NK-92 treated with Interleukin-12 subunit alpha and Interleukin-12 subunit beta, amount 100 ng/mL, for 24 hours (cell line): ENCODE measurements at regions not wholly inside any gene's neighbourhood (a gene's known extent, or its start where the extent isn't known, plus 50 kb on each side); places are given as distances from the start of the nearest gene placed in this dataset.

ENCODE experiments used
- DNase-seq: peaks from one replicate; lab custom pipeline; 2025; lab: John Stamatoyannopoulos, UW

DNA sequence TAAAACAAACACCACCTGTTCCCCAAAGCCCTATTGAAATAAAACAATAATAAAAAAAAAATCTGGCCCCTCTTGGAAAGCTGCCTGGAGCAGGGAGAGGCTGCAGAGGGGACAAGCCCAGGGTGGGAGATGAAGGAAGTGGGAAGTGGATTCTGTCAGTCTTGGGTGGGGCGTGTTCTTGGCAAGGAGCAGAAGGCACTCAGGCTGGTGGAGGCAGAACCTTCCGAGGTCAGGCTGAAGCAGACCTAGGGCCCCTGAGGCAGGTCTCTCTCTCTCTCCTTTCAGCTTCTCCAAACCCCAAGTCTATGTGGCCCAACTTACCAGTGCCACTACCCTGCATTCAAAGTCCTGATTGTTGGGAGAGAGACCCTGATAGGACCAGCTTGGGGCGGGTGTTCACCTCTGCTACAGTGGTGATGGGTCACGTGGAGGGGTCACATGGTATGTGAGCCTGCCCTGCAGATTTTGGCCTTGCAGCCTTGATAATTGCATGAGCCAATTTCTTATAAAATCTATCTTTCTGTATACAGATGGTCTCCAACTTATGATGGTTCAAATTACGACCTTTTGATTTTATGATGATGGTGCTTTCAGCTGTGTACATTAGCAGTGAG, 145.4 kb upstream of the C1orf174 start:
- no peak for DNase-seq

DNA sequence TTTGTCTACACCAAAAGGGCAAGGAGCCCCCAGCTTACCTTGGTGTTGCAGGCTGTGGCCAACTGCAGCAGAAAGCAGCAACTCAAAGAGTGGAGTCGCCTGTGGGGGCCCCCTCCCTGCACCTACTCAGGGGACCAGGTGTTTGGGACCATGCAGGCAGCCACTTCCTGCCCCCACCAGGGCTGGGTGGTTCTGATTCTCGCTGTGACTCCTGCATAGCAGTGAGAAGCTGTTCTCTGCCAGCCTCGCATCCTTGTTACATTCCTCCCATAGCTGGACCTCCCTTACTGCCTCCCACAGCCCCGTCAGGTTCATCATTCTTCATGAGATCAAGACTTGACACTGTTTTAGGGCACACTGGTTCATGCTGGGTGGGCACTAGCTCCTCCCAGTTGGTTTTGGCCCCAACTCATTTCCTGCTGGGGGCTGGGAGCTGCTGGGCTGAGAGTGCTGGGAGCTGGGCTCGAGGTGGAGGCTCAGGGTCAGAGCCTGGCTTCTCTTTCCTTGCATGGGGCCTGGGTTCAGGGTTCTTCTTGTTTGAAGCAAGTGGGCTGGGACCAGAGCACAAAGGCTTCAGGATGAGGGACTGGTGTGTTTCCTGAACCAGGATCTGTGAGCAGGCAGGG, 146.9 kb upstream of the C1orf174 start:
- DNase-seq: peak; percentile 37

DNA sequence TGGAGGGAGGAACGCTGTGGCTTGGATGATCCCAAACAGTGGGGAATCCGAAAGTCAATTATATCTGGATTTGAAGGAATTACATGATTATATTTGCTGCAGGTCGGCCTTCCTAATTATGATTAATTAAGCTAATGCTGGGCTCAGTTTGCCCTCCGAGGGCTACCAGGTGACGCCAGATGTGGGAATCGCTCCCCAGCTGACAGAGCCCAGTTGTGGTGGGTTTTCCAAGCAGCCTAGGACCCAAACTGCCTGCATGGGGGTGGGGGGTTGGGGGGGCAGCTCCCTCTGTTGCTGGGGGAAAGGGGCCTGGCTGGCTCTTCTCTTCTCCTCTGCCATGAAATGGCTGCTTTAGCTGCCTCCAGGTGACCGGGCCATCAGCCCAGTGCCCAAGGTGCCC, 147.6 kb upstream of the C1orf174 start:
- no peak for DNase-seq

DNA sequence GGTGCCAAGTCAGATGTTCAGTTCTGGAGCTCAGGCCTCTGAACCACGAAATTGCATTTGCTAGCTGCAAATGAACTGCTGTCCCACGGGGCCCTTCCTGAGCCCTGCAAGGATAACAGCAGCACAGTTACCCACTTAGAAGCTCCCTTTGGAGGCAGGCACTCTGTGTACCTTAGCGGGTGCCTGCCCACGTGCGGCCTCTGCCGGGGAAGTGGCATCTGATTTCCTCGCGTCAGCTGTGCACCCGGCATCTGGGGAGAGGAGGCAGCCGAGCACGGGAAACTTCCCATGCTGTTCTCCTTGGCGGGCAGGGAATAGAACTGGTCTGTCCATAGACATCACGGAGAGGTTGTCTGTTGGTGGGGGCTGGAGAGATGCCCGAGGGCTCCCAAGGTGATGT, 148.0 kb upstream of the C1orf174 start:
- no peak for DNase-seq

DNA sequence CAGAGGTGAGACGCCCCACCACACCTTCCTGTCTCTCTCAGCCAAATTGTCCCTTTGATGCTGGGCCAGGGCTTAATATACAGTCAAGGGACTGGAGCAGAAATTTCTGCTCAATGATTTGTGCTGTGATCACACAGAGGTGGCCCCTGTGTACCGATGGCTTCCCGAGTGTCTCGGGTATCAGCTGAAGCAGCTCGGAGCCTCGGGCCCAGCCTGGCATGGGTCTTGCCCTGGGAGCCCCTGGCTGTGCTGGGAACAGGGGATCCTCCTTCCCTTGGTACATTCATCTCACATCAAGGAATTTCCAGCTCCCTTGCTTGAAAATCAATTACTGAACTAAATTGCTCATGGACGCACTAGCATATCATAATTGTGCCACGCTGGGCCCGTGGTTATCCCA, 148.8 kb upstream of the C1orf174 start:
- DNase-seq: no peak

DNA sequence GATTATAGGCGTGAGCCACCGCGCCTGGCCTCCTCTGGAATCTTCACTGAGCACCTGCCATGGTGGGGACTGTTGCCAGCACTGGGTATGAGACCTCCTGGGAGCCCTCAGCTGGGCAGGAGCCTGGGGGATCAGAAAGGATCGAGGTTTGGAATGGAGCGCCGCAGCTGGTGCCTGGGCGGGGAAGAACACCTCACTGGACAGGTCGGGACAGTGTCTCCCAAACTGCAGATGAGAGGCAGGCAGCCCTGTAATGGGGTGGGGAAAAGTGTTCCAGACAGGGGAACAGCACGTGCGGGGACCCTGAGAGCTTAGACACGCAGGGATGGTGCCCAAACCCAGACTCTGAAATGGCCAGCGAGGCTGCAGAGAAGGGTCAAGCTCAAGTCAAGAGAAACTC, 150.9 kb upstream of the C1orf174 start:
- no peak for DNase-seq

DNA sequence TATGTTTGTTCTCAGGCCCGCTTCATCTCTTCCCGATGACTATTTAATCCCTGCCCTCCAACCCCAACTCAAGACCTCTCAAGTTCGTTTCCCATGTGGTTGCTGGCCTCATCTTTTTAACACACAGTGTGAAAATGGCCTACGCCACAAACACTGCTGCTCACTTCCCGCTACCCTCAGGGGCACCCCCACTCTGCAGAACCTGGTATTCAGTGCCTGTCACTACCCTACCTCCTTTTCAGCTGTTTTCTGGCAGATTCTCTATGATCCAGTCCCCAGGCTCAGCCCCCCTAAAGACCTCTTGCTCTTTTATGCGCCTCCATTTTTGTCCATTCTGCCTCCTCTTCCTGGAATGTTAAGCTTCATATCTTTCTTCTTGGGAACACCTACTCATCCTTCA, 152.6 kb upstream of the C1orf174 start:
- DNase-seq: peak; percentile 28

DNA sequence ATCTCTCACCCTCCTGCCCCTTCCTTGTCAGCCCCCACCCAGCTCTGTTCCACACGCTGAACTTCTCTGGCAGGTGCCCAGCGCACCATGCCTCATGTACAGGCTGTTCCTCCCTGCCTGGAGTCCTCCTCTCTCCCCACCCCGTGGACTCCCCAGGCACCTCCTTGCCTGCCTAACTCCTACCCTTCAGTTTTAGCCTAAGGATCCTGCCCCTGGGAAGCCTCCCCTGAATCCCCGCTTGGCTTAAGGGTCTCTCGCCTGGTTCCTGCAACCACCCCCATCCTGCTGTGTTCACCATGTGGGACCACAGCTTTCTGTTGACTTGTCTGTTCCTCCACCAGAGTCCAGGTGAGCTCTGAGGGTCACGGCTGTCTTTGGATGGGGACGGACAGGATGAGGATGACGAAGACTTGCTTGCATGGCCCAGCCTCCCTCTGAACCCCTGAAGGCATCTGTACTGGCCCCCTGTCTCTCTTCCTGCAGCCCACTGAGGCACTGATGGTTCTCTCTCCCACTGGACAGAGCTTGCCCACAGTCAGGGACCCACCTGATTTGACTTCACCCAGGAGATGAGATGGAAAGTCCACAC, 153.2 kb upstream of the C1orf174 start:
- DNase-seq: no peak

DNA sequence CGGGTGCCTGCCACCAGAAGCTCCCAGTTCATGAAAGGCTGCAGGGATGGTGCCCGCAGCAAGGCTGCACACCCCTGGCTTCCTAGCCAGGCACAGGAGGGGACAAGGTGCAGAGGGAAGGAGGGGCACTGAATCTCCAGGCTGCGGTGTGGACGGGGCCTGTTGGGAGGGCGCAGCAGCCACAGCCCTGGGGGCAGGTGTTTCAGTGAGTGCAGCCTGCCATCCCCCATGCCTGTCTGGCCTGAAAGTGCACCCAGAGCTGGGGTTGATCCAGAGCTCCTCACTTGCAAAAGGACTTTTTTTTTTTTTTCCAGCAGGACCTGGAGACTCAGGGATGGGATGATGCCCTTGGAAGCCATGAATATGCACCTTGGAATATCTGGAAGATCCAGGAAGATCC, 153.7 kb upstream of the C1orf174 start:
- DNase-seq: no peak

DNA sequence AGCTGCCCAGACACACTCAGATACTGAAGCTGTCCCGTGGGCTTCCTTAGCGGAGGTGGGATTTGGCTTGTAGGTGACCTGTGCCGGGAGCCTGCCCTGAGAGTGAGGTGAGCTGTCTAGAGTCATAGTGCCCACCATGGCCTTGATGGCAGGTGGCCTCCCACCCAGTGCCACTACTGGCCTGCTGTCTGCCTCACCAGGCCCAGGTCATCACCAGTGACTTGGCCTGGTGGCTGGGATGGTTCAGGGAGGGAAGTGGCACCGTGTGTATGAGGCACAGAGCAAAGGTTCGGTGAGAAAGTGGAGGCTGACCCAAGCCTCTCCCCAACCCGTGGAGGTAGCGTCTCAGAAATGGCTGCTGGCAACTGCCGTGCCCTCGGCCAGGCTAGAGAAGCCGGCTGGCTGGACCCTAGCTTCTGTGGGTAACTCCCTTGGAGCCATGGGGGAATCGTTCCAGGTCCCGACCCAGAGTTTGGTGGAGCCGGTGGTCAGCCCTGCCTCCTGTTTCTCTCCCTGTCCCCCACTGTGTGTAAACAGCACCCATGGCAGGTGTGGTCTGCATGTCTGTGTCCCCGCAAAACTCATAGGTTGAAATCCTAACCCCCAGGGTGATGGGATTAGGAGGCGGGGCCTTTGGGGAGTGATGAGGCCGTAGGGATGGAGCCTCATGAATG, 155.4 kb upstream of the C1orf174 start:
- no peak for DNase-seq

DNA sequence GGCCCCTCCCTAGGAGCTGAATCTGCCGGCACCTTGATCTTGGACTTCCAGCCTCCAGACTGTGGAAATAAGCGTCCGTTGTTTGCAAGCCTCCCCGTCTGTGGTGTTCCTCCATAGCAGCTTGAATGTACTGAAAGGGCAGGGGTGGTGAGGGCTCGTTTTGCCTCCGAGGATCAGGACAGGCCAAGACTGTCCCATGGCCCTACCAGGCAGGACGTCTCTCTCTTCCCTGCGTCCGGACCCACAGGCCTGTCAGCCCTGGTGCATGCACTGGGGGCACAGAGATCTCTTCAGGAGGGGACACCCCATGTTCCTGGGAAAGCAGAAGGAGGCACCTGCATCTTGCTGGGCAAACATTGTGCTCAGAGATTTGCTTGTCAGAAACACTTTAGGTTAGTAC, 156.3 kb upstream of the C1orf174 start:
- no peak for DNase-seq

DNA sequence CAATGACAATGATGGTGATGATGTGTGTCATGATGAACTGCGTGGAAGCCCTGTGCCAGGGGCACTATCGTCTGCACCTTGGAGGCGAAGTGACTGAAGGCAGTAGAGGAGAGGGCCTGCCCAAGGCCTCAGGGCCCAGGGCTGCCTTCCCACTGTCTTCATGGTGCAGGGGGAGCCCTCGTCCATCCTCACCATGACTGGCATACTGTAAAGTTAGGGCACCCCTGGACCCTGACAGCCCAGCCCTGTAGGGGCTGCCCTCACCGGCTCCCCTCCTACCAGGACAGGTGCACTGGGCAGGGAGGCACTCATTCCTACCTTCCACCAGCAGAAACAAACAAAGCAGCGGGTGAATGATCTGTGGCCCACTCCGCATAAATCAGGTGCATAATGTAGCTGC, 156.9 kb upstream of the C1orf174 start:
- DNase-seq: no peak

DNA sequence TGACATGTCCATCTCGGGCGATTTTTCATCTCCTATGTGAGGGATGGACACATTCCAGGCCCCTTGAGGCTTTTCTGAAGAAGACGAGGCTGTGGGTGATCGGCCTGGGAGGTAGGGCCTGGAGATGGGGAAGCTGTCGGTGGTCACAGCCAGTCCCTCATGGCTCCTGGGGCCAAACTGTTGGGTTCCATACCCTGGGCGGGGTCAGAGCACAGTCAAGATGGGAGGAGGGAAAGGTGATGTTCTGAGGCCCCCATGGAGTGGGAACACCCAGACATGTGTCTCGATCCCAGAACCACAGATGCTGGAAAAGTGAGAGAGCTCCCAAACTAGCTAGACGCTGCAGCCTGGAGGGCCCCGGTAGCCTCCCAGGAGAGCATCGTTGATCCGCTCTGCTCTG, 157.5 kb upstream of the C1orf174 start:
- DNase-seq: no peak

DNA sequence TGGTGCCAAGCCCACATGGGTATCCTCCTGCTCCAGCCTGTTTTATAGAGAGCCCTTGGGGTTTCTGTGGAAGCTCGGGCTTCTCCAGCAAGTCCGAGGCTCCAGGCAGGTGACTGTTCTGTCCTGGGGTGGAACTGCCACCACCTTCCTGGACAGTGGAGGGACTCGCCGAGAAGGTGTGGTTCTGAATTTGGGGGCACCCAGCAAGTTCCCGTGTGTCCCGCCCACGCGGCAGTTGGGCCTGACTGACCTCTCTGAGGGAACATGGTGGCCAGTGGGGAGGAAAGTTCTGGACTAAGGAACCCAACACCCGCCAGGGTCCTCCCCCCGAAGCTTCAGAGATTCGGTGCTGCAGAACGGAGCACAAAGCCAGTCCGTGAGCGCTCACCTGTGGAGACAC, 158.1 kb upstream of the C1orf174 start:
- no peak for DNase-seq

DNA sequence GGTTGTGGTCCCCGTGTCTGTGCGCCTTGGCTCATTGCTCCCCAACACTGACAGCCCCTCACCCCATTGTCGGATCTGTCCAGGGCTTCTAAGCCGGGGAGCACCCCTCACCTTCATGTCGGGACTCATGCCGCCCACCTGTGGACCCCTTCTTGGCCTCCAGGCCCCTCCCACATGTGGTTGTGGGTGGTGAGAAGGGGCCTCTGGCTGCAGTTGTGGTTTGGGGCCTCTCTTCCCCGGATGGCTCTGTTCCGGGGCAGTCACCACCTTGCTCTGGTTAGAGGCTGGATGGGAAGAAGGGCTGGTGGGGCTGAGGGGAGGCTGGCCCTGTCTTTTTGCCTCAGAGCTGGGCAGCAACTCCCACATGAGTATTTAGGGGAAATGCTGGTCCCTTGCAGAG, 158.6 kb upstream of the C1orf174 start:
- no peak for DNase-seq

DNA sequence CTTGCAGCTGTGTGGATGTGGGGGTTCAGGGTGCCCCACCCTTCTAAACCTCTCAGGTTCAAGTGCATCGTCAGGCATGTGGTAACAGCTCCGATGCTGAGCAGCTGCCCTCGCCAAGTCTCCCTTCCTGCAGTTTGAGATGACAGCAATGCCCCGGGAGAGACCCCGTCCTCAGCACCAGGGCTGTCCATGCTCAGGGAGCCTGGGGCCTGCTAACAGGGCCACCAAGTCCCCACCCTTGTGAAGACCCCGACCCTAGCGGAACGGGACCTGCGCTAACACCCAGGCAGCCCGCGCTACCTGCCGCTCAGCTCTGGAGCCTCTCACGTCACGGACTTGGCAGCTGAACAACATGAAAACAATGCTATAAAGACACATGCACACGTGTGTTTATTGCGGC, 159.2 kb upstream of the C1orf174 start:
- no peak for DNase-seq

DNA sequence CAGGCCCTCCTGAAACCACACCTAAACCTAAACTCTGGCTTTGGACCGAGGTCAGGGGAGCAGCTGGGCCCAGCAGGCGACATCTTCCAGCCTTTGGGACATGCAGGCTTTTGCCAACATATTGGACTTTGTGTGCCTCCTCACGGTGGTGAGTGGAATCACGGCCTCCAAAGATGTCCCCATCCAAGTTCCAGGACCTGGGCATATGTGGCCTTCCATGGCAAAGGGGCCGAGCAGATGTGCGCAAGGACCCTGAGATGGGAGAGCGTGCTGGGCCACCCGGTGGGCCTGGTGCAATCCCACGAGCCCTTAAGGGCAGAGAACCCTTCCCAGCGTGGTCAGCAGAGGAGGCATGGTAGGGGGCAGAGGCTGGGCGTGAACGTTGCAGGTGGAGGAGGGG, 160.8 kb upstream of the C1orf174 start:
- no peak for DNase-seq

DNA sequence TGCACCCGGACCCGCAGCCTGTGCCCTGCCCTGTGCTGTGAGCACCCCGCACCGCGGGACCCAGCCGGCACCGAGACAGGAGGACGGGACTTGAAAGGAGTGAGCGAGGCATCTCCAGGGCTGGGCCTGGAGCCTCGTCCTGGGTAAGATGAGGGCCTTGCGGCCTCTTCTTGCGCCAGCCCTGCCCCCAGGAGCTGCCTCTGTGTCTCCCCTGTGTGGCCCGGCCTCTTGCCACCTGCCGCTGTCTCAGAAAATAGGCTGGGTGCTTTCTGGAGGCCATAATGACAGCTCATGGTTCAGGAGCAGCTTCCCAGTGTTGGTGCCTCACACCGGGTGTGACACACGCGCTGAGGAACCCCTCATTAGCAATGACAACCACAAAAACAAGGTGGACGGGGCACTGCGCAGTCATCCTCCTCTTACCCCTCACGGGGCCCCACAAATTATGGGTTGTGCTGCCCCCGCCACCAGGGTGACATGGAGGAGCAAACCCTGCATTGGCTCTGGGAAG, 161.5 kb upstream of the C1orf174 start:
- DNase-seq: no peak

DNA sequence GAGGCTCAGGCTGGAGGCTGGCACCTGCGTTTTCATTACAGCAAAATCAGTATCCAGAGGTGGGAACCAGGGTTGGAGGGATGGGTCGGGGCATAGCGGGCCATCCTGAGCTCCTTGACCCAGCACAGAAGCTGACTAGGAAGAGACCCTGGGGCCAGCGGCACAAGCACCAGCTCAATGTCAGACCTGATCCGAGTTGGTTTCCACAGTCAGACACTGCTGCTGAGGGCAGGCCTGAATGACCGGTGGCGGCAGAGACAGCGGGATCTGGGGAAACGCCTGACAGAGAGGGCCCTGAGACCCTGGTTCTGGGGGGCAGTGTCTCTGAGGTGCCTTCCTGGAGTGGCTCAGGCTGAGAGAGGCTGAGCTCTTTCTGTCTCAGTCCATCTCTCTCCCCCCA, 162.0 kb upstream of the C1orf174 start:
- no peak for DNase-seq

DNA sequence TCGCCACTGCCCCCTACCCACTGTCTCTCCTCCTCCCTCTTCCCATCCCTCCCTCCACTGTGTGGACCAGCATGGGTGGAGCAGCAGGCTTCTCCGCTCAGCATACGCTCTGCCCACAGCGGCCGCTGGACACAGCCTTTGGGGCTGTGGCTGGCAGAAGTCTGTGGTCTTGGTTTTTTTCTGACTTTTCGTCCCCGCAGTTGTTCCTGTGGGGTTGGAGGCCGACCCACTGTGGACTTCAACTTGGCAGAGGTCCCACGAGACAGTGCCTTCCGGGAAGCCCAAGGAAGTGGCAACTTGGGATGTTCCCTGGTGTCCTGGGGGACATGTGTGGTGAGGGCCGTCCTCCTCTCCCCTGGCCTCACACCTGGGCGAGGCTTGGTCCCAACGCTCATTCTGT, 162.5 kb upstream of the C1orf174 start:
- DNase-seq: no peak

DNA sequence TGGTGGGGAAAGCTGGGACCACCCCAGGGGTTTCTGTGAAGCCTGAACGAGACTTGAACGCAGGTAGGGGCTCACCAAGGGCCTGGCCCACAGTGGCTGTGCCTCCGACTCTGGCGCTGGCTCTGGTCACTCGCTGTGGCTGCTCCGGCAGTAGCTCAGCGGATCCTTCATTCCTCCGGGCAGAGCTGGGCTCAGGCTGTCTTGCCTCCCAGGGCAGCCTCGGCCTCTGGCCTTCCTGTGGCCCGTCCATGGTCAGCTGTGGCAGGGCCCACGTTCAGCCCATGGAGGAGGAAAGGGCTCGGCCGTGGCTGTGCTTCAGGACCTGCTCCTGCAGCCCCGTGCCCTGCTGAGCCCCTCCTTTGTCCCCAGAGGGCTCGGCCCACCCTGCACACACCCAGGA, 162.9 kb upstream of the C1orf174 start:
- no peak for DNase-seq

DNA sequence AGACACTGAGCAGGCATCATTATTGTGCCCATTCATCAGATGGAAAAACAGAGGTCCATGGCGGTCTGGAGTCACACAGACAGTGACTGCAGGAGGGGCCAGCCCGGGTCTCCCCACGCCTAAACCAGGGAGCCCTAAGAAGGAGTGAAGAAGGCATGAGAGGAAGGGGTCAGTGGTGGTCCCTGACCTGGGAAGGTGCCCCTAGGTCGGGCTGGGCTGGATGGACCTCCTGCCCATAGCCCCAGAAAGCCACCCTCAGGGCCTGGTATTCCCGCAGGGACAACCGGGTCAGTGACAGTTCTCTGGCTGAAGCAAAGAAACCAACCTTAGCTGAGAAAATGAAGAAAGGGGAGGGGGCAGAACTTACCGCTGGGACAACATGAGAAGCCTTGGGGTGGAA, 163.4 kb upstream of the C1orf174 start:
- no peak for DNase-seq
